ENCODE measurements at regions not wholly inside any gene's neighbourhood (a gene's known extent, or its start where the extent isn't known, plus 50 kb on each side); places are given as distances from the start of the nearest gene placed in this dataset.

DNA sequence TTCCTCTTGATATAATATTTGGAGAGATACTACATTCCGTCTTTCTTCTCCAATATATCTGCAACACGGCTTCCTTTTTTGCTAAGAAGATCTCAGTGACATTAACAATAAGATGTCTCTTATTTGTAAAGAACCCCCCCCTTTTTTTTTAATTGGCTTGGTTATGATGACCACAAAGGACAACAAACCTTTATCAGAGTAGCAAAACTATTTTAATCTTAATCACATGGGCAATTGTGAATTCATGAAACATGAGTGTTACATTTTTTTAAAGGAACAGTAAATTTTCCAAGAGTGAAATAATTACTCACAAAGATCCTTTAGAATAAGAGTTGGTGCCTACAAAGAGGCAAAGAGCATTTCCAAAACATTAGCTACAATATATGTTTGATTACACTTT is 554.1 kb downstream of the MAT2B start:
- TF ChIP-seq CTCF (IDR thresholded peaks at IDR 0.05) (no peak), EZH2 (IDR thresholded peaks at IDR 0.05; ENCODE audit: borderline replicate concordance, insufficient read depth, low read depth, low read length, poor library complexity, severe bottlenecking) (no peak)
